ENCODE measurements at regions not wholly inside any gene's neighbourhood (a gene's known extent, or its start where the extent isn't known, plus 50 kb on each side); places are given as distances from the start of the nearest gene placed in this dataset.

DNA sequence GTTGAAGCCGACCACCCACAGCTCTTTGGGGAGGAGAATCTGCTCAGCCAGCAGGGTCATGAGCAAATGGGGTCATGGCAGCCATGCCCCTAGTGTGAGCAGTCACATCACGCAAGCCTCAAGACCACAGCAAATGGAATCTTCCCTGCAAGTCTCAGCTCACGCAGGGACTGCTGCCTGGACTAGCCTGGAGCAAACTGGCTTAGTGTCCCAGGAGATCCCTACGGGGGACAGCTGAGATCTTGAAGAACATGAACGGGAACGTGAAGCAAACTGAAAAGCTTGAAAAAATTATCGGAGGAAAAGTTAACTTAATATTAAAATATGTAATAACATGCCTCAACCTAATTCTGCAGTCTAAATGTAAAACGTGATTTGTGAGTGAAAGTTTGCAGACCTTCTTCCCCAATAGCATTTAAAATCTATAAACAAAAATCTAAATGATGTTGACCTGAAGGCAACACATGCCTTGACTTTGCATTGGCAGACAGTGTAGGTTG, 118.4 kb downstream of the FAM124B start:
- DNase-seq (ENCODE audit: low spot score) = no peak
- H3K4me3 Mint-ChIP-seq = no peak overlapping the region
- intact Hi-C loops (cut with micrococcal nuclease) = loop anchor here (5.0 kb wide), 1 partner anchor 246 kb away; the partner anchor contains the start of gene SERPINE2
- no peaks in the 10 kb centered on the region for H3K36me3 Mint-ChIP-seq (ENCODE audit: low read depth)
- H3K9me3 Mint-ChIP-seq = no peaks in the 10 kb centered on the region
- no peaks in the 10 kb centered on the region for H3K4me1 Mint-ChIP-seq (ENCODE audit: low read depth)
- no peak overlapping the region for H3K27ac Mint-ChIP-seq
- H3K27me3 Mint-ChIP-seq (ENCODE audit: insufficient read depth) = peaks cover 17% of the 10 kb centered on the region

DNA sequence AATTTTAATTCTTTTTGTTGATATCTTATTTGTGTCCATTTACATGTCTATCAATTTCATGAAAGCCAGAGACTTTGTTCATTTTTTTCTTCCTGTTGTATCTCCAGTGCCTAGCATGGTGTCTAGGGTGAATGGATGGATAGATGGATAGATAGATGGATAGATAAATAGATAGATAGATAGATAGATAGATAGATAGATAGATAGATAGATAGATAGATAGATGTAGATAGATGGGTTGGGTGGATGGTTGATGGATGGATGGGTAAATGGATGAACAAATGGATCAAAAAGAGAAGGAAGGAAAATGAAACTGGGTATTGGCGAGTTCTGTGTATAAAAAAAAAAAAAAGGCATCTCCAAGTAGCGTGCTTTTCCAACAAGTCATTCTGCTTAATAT, 120.5 kb downstream of the FAM124B start:
- no peak overlapping the region for H3K27ac Mint-ChIP-seq
- H3K27me3 Mint-ChIP-seq (ENCODE audit: insufficient read depth) = peaks cover 11% of the 10 kb centered on the region
- no peaks in the 10 kb centered on the region for H3K9me3 Mint-ChIP-seq
- intact Hi-C loops (cut with micrococcal nuclease) = loop anchor here (5.0 kb wide), 1 partner anchor 244 kb away; the partner anchor contains the start of gene SERPINE2
- no peaks in the 10 kb centered on the region for H3K4me1 Mint-ChIP-seq (ENCODE audit: low read depth)
- no peak overlapping the region for H3K4me3 Mint-ChIP-seq
- DNase-seq (ENCODE audit: low spot score) = no peak
- H3K36me3 Mint-ChIP-seq (ENCODE audit: low read depth) = no peaks in the 10 kb centered on the region

DNA sequence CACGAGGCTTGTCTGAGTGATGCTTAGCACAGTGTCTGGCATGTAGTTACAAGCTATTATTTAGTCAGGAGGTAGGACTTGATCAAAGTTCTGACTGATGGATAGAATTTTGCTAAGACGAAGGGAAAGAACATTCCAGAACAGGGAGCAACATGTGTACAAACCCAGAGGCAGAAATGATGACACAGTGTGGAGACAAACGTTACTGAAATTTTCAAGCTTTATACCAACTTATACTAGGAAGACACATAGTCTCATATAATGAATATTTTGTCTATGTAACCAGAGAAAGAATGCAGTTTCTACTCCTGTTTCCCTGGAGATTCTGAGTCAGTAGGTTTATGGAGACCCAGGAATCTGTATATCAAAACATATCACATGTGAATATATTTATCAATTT, 123.4 kb downstream of the FAM124B start:
- Mint-ChIP-seq H3K4me3 (no peak overlapping the region), H3K36me3 (ENCODE audit: low read depth) (no peaks in the 10 kb centered on the region), H3K27me3 (ENCODE audit: insufficient read depth) (peaks cover 10% of the 10 kb centered on the region), H3K27ac (no peak overlapping the region), H3K4me1 (ENCODE audit: low read depth) (no peaks in the 10 kb centered on the region), H3K9me3 (no peaks in the 10 kb centered on the region)
- no peak for DNase-seq (ENCODE audit: low spot score)
- intact Hi-C loops (cut with micrococcal nuclease) = loop anchor here (5.0 kb wide), 1 partner anchor 804 kb away; no protein-coding TSS in a partner anchor

DNA sequence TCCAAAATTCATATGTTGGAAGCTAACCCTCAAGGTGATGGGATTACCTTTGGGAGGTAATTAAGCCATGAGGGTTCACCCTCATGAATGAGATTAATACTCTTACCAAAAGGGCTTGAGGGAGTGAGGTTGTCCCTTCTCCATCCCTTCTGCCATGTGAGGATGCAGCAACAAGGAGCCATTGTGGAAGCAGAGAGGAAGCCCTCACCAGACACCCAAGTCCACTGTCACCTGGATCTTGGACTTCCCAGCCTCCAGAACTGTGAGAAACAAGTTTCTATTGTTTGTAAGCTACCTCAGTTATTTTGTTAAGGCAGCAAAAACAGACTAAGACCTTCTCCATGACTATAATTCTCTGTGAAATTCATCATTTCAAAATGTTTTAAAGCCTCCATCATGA, 125.7 kb downstream of the FAM124B start:
- intact Hi-C loops (cut with micrococcal nuclease) = loop anchor here (5.0 kb wide), 1 partner anchor 806 kb away; no protein-coding TSS in a partner anchor
- H3K4me1 Mint-ChIP-seq (ENCODE audit: low read depth) = no peaks in the 10 kb centered on the region
- H3K9me3 Mint-ChIP-seq = no peaks in the 10 kb centered on the region
- no peaks in the 10 kb centered on the region for H3K36me3 Mint-ChIP-seq (ENCODE audit: low read depth)
- no peak overlapping the region for H3K27ac Mint-ChIP-seq
- H3K4me3 Mint-ChIP-seq = no peak overlapping the region
- DNase-seq (ENCODE audit: low spot score) = no peak
- peaks cover 14% of the 10 kb centered on the region for H3K27me3 Mint-ChIP-seq (ENCODE audit: insufficient read depth)

DNA sequence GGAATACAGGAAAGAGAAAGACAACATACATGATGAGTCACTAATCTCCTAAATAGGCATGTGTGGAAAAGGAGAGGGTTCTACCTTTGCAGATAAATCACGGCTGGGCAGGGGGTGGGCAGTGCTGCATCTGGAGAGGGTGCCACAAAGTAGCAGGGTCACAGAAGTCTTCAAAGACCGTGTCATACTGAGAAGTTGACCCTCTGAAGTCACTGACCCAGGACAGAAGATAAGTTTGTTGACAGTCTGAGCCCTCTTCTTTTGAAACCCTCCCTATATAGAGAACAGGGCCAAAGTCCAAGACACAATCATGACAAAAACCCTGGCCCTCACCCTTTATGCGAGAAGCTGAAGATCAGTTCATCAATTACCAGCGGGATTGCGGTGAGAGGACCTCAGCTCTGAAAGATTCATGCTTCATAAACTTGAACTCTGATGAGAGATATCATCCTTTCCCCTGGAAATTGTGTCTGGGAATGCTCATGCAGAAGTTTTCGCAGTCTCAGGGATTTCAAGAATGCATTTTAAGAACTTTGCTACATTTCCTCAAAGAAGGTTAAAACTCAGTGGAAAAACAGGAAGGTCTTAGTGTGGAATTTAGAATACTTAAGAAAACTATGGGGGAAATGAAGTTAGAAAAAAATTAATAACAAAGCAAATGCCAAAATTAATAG, 129.5 kb downstream of the FAM124B start:
- Mint-ChIP-seq H3K27me3 (ENCODE audit: insufficient read depth) (peaks cover 12% of the 10 kb centered on the region), H3K36me3 (ENCODE audit: low read depth) (no peaks in the 10 kb centered on the region), H3K4me3 (no peak overlapping the region), H3K9me3 (no peaks in the 10 kb centered on the region), H3K4me1 (ENCODE audit: low read depth) (no peaks in the 10 kb centered on the region), H3K27ac (no peak overlapping the region)
- intact Hi-C loops (cut with micrococcal nuclease) = no loop called here
- no peak for DNase-seq (ENCODE audit: low spot score)

DNA sequence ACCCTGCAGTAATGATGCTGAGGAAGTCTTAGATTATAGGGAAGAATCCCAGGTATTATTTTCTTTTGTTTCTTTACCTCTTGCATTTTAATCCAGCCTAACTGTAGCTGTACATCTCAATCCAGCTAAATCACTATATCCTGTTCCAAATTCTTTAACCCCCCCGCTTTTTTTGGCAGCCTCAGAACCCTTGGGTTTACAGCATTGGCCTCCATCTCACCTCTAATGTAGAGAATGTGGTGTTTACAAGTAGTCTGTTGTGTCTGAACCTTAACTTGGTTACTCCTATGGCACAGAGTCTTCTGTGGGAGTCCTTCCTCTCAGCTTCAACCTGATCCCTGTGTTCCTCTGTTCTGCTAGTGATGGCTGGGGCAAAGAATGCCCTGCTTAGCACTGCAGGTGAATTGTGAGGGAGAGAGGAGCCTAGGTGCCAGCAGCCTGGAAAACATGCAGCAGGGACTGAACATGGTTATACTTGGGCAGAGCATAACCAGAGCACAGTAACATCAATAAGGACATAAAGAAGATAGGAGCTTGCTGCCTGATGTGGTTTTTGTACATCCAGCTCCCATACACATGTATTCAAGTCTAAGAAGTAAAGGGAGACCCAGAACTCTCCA, 130.2 kb downstream of the FAM124B start:
- Mint-ChIP-seq H3K9me3 (no peaks in the 10 kb centered on the region), H3K4me3 (no peak overlapping the region), H3K4me1 (ENCODE audit: low read depth) (no peaks in the 10 kb centered on the region), H3K27me3 (ENCODE audit: insufficient read depth) (peaks cover 12% of the 10 kb centered on the region), H3K27ac (no peak overlapping the region), H3K36me3 (ENCODE audit: low read depth) (no peaks in the 10 kb centered on the region)
- DNase-seq (ENCODE audit: low spot score) = no peak
- intact Hi-C loops (cut with micrococcal nuclease) = no loop called here

DNA sequence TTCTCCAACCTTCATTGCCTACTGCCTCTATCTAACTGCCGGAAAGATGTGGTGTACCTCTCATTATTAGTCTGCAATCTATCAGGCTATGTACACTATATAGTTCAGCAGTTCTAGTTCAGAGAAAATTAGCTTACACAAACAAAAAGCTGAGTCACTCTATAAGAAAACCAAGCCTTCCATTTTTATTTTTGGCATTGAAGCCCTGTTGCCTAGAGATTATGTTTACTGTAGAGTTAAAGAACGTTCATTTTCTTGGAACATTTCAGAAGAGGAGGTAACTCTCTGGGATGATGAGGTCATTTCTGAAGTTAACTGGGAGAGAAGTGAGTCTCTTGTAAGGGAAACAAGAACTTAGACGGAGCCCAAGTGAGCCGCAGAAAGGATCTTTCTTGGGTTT, 133.5 kb downstream of the FAM124B start:
- Mint-ChIP-seq H3K4me1 (ENCODE audit: low read depth) (no peaks in the 10 kb centered on the region), H3K4me3 (no peak overlapping the region), H3K27me3 (ENCODE audit: insufficient read depth) (peaks cover 10% of the 10 kb centered on the region), H3K27ac (no peak overlapping the region), H3K9me3 (no peaks in the 10 kb centered on the region), H3K36me3 (ENCODE audit: low read depth) (no peaks in the 10 kb centered on the region)
- no peak for DNase-seq (ENCODE audit: low spot score)
- intact Hi-C loops (cut with micrococcal nuclease) = no loop called here

DNA sequence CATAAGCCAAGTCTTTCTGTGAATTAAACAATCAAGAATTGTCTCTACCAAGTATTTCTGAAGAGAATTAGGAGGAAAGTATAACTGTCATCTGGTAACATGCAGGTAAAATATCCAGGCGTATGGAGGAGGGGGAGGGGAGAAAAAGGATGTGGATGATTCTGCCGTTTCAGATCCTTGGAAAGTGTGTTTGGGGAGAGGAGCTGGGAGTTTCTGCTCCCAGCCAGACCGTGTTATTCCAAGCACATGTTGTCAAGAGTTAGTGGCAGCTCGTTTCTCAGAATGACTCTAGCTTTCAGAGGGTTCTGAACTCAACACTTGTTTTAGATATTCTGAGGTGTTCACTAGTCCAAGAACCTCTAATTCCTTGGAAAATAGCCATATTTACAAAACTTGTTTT, 137.6 kb downstream of the FAM124B start:
- H3K27ac Mint-ChIP-seq = no peak overlapping the region
- no peaks in the 10 kb centered on the region for H3K36me3 Mint-ChIP-seq (ENCODE audit: low read depth)
- DNase-seq (ENCODE audit: low spot score) = no peak
- intact Hi-C loops (cut with micrococcal nuclease) = no loop called here
- no peak overlapping the region for H3K4me3 Mint-ChIP-seq
- peaks cover 5% of the 10 kb centered on the region for H3K27me3 Mint-ChIP-seq (ENCODE audit: insufficient read depth)
- H3K9me3 Mint-ChIP-seq = no peaks in the 10 kb centered on the region
- peaks cover 12% of the 10 kb centered on the region for H3K4me1 Mint-ChIP-seq (ENCODE audit: low read depth)

DNA sequence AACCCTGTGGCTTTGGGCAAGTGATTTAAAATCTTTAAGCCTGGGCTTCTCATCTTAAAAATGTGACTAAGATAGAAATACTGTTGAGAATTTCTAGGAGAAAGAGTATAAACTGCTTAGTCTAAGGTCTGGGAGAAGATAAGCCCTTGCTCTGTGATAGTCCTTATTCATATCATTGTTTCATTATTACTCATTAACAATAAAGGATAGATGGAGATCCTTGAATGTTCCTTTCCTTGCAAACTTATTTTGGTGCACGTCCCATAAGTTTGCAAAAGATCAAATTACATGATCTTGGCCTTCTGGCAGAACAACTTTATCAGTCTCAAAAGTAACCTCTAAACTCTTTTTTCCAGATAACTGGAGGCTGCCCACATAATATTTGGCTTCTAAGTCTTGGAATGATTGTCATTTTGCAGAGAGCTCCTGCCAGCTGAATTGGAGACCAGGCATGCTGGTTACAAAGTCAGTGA, 138.3 kb downstream of the FAM124B start:
- no peak overlapping the region for H3K27ac Mint-ChIP-seq
- no peaks in the 10 kb centered on the region for H3K9me3 Mint-ChIP-seq
- intact Hi-C loops (cut with micrococcal nuclease) = no loop called here
- peaks cover 12% of the 10 kb centered on the region for H3K4me1 Mint-ChIP-seq (ENCODE audit: low read depth)
- H3K4me3 Mint-ChIP-seq = no peak overlapping the region
- DNase-seq (ENCODE audit: low spot score) = no peak
- H3K36me3 Mint-ChIP-seq (ENCODE audit: low read depth) = no peaks in the 10 kb centered on the region
- H3K27me3 Mint-ChIP-seq (ENCODE audit: insufficient read depth) = peaks cover 5% of the 10 kb centered on the region

DNA sequence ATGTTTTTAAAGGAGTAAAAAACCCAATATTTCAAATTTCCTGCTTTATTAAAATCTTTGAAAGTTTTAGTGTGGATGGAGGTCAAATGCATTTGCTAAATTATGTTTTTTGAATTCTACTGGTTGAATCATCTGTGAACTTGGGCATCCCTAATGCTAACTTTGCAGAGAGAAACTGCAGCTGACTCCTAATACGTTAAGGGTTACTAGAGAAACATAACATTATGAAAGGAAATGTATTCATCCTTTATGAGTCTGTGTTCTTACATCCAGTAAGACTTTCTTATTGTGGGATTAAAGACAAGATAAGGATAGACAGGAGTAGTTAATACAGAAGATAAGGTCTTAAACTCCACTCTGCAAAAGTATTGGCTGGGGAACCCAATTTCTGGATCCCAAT, 140.6 kb downstream of the FAM124B start:
- Mint-ChIP-seq H3K27me3 (ENCODE audit: insufficient read depth) (peaks cover 3% of the 10 kb centered on the region), H3K9me3 (no peaks in the 10 kb centered on the region), H3K27ac (no peak overlapping the region), H3K4me3 (no peak overlapping the region), H3K36me3 (ENCODE audit: low read depth) (no peaks in the 10 kb centered on the region), H3K4me1 (ENCODE audit: low read depth) (peaks cover 12% of the 10 kb centered on the region)
- no peak for DNase-seq (ENCODE audit: low spot score)
- intact Hi-C loops (cut with micrococcal nuclease) = no loop called here

DNA sequence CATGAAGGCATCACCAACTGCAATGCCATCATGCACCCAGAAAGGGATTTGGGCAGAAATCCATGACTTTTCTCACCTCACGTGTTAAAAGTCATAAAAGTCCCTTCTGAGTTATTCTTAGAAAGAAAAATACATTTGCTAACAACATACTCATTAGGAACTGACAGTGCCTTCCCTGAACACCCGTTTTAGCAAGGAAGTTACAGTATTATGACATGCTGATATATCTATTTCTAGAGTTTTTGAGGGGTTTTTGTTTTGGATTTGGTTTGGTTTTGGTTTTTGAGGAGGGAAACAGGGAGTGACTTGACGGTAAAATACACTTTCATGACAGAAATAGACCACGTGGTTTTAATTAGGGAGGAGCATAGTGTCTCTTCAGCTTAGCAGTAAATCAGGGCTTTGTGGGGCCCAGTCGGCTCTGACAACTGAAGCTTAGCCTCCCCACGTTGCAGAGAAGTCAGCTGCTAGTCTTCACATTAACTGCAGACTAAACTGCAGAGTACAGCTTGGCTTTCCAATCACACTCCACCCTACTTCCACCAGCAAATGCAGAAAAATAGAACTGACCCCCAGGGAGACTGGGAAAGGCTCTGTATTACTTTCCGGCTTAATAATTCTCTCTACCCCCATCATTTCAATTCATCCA, 141.4 kb downstream of the FAM124B start:
- Mint-ChIP-seq H3K36me3 (ENCODE audit: low read depth) (no peaks in the 10 kb centered on the region), H3K9me3 (no peaks in the 10 kb centered on the region), H3K4me3 (no peak overlapping the region), H3K27ac (no peak overlapping the region), H3K4me1 (ENCODE audit: low read depth) (peaks cover 12% of the 10 kb centered on the region), H3K27me3 (ENCODE audit: insufficient read depth) (peaks cover 3% of the 10 kb centered on the region)
- DNase-seq (ENCODE audit: low spot score) = no peak
- intact Hi-C loops (cut with micrococcal nuclease) = no loop called here

DNA sequence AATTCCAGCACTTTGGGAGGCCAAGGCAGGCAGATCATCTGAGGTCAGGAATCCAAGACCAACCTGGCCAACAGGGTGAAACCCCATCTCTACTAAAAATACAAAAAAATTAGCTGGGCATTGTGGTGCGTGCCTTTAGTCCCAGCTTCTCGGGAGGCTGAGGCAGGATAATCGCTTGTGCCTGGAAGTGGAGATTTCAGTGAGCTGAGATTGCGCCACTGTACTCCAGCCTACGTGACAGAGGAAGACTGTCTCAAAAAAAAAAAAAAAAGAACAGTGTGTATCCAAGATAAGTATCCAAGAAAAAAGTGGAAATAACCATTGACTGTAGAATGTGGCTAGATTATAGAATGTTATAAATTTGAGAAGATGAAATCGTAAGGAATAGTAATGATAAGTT, 142.1 kb downstream of the FAM124B start:
- Mint-ChIP-seq H3K27ac (no peak overlapping the region), H3K27me3 (ENCODE audit: insufficient read depth) (peaks cover 3% of the 10 kb centered on the region), H3K36me3 (ENCODE audit: low read depth) (no peaks in the 10 kb centered on the region), H3K4me1 (ENCODE audit: low read depth) (peaks cover 12% of the 10 kb centered on the region), H3K4me3 (no peak overlapping the region), H3K9me3 (no peaks in the 10 kb centered on the region)
- DNase-seq (ENCODE audit: low spot score) = no peak
- intact Hi-C loops (cut with micrococcal nuclease) = no loop called here

DNA sequence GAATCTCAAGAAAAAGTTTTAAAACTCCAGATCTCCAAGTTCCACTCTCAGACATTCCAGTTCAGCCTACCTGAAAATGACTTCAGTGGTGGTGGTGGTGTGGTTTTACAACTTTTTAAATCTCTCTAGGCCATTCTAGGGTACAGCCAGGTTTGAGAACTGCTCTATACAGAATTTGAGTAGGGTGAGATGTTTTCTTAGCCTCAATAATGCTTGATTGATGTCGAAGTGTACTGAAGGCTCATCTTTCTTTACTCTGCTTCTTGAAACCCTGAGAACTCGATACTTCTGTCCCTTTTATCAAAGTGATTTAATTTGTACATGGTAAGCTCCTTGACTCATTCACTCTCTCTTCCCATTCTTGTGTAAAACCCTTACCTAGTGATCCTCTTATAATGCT, 143.8 kb downstream of the FAM124B start:
- H3K36me3 Mint-ChIP-seq (ENCODE audit: low read depth) = no peaks in the 10 kb centered on the region
- peaks cover 3% of the 10 kb centered on the region for H3K27me3 Mint-ChIP-seq (ENCODE audit: insufficient read depth)
- no peak for DNase-seq (ENCODE audit: low spot score)
- no peak overlapping the region for H3K4me3 Mint-ChIP-seq
- H3K4me1 Mint-ChIP-seq (ENCODE audit: low read depth) = peaks cover 12% of the 10 kb centered on the region
- no peak overlapping the region for H3K27ac Mint-ChIP-seq
- H3K9me3 Mint-ChIP-seq = no peaks in the 10 kb centered on the region
- intact Hi-C loops (cut with micrococcal nuclease) = no loop called here
